ENCODE measurements at regions not wholly inside any gene's neighbourhood (a gene's known extent, or its start where the extent isn't known, plus 50 kb on each side); places are given as distances from the start of the nearest gene placed in this dataset.
"Not testable (repeated sequence)": the region's sequence is repeated elsewhere in the genome, so short reads cannot be mapped to it uniquely, and the experiment has no call there.

DNA sequence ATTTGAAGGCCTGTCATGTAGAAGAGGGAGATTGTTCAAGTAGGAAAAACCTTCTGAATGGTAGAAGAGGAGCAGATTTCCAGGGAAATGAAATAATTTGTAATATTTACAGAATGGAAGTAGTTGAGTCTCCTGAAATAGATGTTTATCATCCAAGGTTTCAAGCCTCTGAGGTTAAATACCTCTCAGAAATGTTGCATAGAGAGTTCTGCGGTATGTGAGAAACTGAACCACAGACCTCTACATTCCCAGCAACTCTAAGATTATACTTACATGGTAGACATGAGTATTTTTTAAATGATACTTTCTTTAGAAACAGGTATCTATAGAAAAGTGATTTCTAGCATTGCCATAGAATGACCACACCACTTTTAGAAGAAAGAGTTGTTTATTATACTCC lies 379.8 kb upstream of the FANCL start:
- FAIRE-seq, result no peak

DNA sequence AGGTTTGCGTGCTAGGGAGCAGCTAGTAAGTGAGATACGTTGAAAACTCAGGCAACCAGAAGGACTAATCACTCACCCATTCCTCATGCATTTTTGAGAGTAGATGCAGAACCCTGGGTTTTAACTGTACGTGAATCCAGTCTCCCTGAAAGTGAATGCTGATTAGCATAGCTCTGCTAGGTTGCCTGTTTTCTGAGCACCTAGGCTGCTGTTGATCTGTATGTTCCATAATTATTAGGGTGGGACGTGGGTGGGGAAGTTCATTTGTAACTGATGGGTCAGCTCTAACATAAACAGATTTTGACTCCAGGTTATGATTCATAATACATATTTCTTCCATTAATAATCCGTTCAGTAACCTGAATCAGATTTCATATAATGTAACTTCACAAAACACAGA lies 379.0 kb upstream of the FANCL start:
- no peak for FAIRE-seq

- FAIRE-seq, result no peak
Measured at GRCh38 chr2:58616961-58617360, 375.8 kb upstream of the FANCL start.

DNA sequence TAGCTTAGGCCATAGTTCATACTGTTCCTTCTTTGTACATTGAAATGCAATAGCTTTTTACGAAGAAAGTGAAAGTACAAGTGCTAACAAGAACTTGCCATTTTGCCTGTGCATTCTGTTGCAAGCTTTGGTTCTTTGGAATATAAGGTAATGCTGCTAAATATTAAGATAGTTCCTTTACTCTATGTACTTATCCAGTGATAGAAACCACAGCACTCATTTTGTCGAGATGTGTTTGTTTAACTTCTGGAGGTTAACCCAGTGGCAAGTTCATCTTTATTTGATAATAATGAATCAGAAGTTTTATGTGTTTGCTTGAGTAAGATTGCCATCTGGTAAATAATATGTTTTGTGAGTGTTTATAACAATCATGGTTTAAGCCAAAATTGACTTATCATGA lies 373.1 kb upstream of the FANCL start:
- FAIRE-seq, result no peak

DNA sequence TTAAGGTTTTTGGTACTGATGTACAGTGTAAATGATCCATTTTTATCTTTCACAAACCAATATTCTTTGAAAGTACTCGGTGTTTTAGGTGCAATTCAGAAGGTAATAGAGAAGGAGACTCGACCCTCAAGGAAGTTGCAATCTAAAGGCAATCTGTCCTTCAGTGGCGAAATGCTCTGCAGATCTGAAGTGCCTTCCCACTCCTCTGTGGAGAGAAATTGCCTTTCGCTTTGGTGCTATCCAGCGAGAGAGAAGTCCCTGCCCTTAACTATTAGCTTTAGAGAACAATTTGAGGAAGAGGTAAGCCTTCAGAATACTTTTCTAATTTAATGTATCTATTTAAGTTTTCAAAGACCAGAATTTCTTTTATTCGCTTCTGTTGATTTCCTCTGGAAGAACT lies 371.8 kb upstream of the FANCL start:
- no peak for FAIRE-seq

DNA sequence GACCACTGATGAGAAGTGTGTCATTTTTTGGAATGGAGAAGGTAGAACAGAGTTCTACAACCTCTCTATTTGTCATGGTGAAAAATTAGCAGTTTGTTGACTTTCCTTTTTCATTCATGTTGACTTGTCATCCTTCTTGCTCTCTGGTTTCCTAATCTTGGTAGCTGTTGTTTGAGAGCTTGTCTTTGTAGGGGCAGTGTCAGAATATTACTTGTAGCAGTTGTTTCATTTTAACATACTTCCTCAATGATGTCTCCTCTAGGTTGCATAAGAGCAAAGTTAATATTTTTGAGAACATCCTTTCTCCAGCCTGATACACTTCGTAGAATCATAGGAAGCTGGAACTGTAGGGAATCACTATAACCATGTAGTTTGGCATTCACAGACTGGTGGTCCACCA lies 368.2 kb upstream of the FANCL start:
- no peak for FAIRE-seq

DNA sequence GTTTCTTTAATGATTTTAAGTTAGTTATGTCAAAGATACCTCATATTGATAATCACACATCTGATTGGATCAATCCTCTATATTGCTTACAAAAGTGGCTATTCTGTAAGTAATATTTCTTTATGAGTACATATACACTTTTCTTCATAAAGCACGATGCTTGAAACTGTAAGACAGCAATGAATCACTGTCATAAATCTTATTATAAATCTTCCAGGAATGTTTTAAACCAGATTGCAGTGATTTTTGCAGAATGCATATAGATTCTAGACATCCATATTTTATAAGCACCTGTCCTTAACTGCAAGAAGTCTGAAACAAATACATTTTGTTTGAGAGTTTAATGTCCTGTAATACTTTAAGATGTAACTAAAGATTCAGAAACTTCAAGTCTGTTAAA lies 367.0 kb upstream of the FANCL start:
- FAIRE-seq, result no peak

DNA sequence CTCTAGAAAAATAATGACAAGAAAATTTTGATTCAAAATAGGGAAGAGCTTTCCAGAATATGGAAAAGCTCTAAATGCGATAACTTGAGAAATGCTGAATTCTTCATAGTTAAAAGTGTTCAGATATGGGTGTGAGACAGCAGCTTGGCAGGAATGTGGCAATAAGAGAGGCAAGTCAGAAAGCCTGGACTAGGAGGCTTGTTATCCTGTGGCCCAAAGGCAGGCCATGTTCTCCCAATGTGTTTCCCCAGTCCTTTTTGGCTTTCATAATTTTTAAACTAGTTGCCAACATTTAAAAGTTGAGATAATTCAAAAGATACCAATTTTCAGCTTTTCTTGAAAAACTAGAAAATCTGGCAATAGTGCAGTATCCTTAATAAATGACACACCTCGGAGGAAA lies 366.3 kb upstream of the FANCL start:
- no peak for FAIRE-seq

GRCh38 chr2:58606799-58607198 lies 365.7 kb upstream of the FANCL start:
- FAIRE-seq, result no peak

DNA sequence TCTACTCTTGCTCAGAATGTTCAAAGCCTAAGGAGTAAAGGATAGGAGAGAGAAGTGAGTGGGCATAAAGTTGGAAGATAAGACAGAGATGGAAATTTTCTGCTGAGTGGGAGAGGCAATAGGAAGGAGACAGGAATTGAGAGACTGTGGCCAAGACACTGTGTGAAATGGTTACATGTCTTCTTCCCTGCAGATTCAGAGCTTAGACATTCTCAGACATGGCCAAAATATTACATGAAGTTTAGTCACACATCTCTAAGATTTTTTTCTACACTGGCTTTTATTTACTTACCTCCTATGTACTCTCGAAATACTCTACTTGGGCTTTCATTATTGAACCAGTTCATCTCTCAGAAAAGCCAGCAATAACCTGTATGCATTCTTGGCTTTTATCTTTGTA lies 363.0 kb upstream of the FANCL start:
- FAIRE-seq, result no peak

DNA sequence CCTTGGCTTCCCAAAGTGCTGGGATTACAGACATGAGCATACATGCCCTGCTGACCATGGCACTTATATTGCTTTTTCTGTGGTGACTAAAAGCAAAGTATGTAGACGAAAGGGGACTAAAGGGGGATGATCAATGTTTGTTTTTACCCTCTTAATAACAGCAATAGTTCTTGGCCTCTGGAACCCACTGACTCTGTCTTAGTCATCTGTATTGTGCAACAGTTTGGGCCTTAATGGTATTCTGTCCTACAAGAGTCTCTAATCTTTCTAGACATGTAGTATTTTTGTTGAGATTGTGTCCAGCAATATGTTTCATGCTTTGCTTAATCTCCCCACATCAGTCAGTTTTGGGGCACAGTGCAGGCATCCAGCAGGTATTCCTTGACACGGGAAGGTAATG lies 359.9 kb upstream of the FANCL start:
- FAIRE-seq, result no peak

DNA sequence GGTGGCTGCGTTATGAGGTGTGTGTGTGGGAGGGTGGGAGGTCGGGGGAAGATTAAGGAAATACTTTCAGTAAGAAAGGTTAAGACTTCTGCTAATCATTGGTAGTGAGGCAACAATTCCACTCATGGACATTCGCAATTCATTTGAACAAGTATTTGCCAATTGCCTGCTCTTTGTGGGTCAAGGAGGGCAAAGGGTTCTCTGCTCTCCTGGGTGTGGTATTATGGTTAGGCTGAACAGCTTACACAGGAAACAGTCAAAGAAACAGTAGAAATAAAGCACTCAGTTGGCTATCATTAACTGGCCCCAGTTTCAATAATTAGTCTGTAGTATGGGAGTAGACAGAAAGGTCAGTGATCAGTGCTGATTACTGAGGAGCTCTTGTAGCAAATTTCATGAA lies 357.0 kb upstream of the FANCL start:
- FAIRE-seq, result no peak

- FAIRE-seq, result no peak
Measured at GRCh38 chr2:58595714-58596113, 354.6 kb upstream of the FANCL start.

GRCh38 chr2:58594762-58595161 lies 353.6 kb upstream of the FANCL start:
- no peak for FAIRE-seq

DNA sequence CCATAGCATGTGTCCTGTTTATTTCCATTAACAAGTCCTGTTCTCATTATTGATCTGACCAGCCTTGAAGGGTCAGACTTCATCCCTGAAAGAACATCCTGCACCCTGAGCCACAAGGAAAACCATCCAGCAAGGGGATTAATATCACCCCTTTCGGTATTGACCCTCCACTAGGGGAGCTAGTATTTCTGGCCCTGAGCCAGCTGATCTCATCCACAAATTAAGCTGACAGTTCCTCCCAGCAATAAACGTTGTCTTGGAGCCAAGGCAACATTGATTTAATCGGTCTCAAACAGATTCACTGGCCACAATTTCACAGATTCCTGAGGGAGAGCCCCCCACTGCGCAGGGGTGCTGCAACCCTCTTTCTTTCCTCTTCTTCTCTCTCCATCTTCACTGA lies 353.1 kb upstream of the FANCL start:
- FAIRE-seq, result no peak

DNA sequence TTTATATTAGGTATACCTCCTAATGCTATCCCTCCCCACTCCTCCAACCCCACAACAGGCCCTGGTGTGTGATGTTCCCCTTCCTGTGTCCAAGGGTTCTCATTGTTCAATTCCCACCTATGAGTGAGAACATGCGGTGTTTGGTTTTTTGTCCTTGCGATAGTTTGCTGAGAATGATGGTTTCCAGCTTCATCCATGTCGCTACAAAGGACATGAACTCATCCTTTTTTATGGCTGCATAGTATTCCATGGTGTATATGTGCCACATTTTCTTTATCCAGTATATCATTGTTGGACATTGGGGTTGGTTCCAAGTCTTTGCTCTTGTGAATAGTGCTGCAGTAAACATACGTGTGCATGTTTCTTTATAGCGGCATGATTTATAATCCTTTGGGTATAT lies 345.1 kb upstream of the FANCL start:
- FAIRE-seq, result not testable (repeated sequence)

DNA sequence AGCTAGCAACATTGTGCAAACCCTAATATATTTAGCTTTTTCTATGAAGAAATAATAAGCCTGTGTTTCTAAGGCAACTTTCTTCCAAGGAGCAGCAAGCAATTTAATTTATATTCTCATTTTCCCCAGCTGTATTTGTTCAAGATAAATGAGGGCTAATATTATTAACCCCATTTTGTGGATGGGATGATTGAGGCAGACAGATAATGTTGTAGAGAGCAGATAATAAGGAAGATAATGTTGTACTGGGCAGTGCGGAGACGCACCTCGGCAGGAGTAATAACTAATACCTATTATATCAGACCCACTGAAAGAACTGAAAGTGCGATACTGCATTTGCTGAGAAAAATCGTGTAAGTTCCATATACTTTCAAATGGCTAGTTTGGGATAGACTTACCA lies 344.1 kb upstream of the FANCL start:
- no peak for FAIRE-seq

DNA sequence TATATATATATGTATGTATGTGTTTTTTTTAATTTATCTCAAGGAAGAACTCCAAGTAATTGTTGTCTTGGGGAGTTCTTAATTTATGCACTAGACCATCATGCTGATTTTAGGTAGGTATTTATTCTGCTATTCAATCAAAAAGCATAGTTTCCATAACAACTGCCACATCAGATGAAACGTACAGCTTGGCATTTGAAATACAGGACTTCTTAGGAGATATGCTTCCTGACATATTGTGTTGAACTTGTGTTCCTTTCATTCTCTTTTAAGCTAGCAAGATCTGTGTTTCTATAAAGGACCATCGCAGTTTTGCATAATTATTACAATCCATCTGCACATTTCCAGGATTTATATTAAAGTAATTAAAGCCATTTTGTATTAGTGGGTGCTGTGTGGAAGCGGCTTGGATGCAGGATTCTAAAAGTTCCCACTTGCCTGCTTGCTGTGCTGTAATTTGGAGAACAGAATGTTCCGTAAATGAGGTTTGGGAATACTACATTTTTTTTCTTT lies 343.5 kb upstream of the FANCL start:
- FAIRE-seq, result no peak

GRCh38 chr2:58578276-58578675 lies 337.2 kb upstream of the FANCL start:
- FAIRE-seq, result no peak

DNA sequence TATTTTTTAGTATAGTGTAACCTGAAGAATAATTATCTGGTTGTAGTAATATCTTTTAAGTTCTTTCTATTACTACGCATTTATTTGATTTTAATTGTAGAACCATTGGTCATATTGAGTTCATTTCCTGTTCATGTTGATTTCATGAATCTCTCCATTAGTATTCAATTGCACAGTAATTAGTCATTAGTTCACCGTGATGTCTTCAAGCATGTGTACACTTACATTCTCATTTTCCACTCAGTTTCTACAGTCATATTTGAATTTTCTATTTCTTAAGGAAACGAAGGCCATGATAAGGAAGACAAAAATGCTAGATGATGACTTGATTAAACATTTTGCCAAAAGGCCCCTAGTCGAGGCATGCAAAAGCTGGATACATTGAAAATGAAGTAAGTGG lies 333.7 kb upstream of the FANCL start:
- no peak for FAIRE-seq

GRCh38 chr2:58572731-58573130 lies 331.6 kb upstream of the FANCL start:
- FAIRE-seq, result no peak

DNA sequence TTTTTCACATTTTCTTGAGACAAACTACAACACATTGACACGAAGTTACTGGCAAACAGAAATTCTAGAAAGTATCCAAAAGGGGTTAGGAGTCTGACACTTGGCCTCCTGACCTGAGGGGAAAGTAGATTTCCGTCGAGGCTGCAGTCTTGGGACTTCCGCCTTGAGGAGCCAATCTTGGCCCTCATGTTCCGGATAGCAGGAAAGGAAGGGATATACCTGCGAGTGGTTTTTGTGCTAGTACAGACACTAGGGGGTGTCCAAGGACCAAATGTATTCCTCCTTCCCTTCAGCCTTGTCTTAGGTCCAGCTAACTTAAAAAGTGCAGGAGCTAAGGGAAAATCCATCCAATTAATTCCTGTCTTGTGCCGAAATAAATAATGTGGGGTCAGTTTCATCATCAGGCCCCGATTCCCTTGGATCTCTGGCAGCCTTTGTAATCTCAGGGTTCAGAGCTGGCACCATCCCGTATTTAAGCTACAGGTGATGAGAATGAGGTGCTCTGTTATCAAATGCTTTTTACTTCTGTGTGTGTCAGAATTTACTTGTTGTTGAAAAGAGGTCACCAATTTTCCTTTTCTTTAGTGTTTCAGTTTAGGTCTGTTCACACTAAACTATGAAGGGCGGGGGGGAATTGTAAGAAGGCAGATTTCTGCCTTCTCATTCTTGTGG lies 330.2 kb upstream of the FANCL start:
- FAIRE-seq, result peak; percentile 57

DNA sequence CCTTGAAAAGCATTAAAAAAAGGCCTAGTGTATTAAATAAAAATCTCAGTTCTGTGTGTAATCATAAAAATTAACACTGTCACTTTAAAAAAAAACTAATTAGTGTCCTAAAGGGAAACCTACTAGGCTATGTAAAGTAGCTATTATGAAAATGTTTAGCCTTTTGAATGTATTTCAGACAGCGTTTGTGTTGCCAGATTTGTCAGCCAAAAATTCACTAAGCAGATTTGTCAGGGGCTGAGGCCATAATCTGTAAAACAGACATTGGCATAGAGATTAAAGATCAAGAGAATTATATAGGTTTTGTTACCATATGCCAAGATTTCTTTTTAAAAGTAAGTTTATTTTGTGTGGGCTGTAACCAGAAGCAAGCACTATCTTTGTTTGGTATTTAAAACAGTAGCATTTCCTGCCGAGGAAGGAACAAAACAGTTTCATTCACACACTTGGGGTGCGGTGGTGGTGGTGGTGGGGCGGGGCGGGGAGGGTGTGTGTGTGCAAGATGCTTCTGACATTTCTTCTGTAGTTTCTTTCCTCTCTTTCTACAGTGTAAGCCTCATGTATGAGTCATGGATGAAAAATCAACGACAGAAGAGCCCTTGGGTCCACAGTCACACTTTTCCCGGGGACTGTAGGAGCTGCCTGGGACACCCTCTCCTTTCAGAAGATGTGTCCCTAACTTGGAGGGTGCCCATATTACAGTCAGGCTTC lies 328.5 kb upstream of the FANCL start:
- no peak for FAIRE-seq

- no peak for FAIRE-seq
Measured at GRCh38 chr2:58568901-58569300, 327.8 kb upstream of the FANCL start.

DNA sequence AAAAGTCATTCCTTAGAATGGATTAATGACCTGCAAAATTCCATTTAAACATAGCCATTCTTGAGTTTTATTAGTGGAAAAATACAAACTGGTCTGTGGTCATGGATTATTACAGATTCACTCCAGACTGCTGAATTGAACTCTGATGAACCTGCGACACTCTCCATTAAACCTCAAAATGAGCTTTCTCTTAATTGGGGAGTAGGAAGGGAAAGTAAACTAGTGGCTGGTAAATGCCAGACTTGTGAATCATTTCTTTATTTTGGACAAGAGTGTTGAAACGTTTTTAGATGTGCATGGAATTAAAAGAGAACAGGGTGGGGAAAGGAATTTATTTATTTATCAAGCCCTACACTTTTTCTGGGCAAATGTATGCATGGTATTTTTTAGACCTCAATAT lies 321.2 kb upstream of the FANCL start:
- no peak for FAIRE-seq

All from TTC549 (cell line).